Uterus (tissue), 3 donors: ENCODE measurements at regions not wholly inside any gene's neighbourhood (a gene's known extent, or its start where the extent isn't known, plus 50 kb on each side); places are given as distances from the start of the nearest gene placed in this dataset.

Experiments
- DNase-seq, 2 donors: peaks; one replicate each; pipeline ENCODE4 v3.0.0-alpha.2; 2019 to 2020
- H3K27ac ChIP-seq, 2 donors: fragments of 200-600 bp; sonication (generic); 1 replicate in 1 of 2; 2 replicates in 1 of 2; pipeline ENCODE4 v1.5.1; 2016 to 2018
- H3K27me3 ChIP-seq, 2 donors: fragments of 200-600 bp; sonication (generic); one replicate each; pipeline ENCODE4 v1.5.1; 2018 to 2019; ENCODE audit warnings: control low read depth in 1 of 2
- H3K36me3 ChIP-seq, 2 donors: fragments of 200-600 bp; sonication (generic); one replicate each; pipeline ENCODE4 v1.5.1; 2019; ENCODE audit warnings: control low read depth in 1 of 2
- H3K4me1 ChIP-seq, 2 donors: fragments of 200-600 bp; sonication (generic); one replicate each; pipeline ENCODE4 v1.5.1; 2018 to 2019; ENCODE audit warnings: control low read depth in 1 of 2
- H3K4me3 ChIP-seq, 2 donors: fragments of 200-600 bp; sonication (generic); 1 replicate in 1 of 2; 2 replicates in 1 of 2; pipeline ENCODE4 v1.5.1; 2018 to 2019; ENCODE audit warnings: mild to moderate bottlenecking in 1 of 2
- H3K9me3 ChIP-seq, 2 donors: fragments of 200-600 bp; sonication (generic); one replicate each; pipeline ENCODE4 v1.5.1; 2019; ENCODE audit warnings: control low read depth in 1 of 2
- POLR2A ChIP-seq, 2 donors: fragments of 450-650 bp; IDR thresholded peaks; one replicate each; pipeline ENCODE4 v1.6.1; 2016; ENCODE audit warnings: antibody characterized with exemption in 2 of 2, mild to moderate bottlenecking in 1 of 2, moderate library complexity in 1 of 2
- intact Hi-C: fragments of 100-400 bp; cut with DNase I; formaldehyde crosslinking; loops from one replicate; pipeline ENCODE4 v1.15.1; 2023; ENCODE audit warnings: low total_unique reads
- TF ChIP-seq, protein P1 (sequence below), 4 experiments: fragments of 200-600 bp in 2 of 4; fragments of 450-650 bp in 2 of 4; sonication (generic) in 2 of 4; IDR thresholded peaks; one replicate each; pipeline ENCODE4 v1.5.1; 2016 to 2019; ENCODE audit warnings: antibody characterized with exemption in 4 of 4, mild to moderate bottlenecking in 2 of 4, moderate library complexity in 1 of 4
- donor health status: DM: yes; HTN: yes; CAD: no.

DNA sequence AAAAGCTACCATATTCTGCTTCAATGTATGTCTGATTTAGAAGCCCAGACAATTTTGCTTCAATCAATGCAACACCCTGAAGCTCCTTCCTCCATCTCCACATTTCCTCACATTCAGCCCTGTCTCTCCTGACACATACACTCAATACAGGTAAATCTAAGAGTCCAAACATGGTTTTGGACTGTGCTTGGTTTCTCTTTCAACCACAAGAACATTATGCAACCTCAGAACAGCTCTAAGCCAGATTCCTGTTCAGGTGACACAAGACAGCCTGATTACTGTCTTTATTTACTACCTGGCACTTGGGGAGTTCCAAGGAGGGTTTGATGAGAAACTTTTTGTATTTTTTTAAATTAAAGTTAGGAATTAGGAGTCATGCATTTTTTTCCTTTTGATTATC lies 307.5 kb upstream of the SLIT2 start:
- no peak for DNase-seq
- H3K9me3 ChIP-seq, result no peaks in the 10 kb centered on the region
- no peaks in the 10 kb centered on the region for H3K27me3 ChIP-seq
- no peaks in the 10 kb centered on the region for H3K4me1 ChIP-seq
- H3K36me3 ChIP-seq, result no peaks in the 10 kb centered on the region
- no peak for TF ChIP-seq POLR2A (IDR thresholded peaks at IDR 0.05)
- TF ChIP-seq, protein P1, sequence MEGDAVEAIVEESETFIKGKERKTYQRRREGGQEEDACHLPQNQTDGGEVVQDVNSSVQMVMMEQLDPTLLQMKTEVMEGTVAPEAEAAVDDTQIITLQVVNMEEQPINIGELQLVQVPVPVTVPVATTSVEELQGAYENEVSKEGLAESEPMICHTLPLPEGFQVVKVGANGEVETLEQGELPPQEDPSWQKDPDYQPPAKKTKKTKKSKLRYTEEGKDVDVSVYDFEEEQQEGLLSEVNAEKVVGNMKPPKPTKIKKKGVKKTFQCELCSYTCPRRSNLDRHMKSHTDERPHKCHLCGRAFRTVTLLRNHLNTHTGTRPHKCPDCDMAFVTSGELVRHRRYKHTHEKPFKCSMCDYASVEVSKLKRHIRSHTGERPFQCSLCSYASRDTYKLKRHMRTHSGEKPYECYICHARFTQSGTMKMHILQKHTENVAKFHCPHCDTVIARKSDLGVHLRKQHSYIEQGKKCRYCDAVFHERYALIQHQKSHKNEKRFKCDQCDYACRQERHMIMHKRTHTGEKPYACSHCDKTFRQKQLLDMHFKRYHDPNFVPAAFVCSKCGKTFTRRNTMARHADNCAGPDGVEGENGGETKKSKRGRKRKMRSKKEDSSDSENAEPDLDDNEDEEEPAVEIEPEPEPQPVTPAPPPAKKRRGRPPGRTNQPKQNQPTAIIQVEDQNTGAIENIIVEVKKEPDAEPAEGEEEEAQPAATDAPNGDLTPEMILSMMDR (IDR thresholded peaks at IDR 0.05), result no peak
- intact Hi-C loops, result no loop called here
- H3K27ac ChIP-seq, result no peak overlapping the region
- H3K4me3 ChIP-seq, result no peak overlapping the region

GRCh38 chr4:19941434-19941833 lies 310.3 kb upstream of the SLIT2 start:
- TF ChIP-seq POLR2A (IDR thresholded peaks at IDR 0.05), result no peak
- TF ChIP-seq, protein P1 (IDR thresholded peaks at IDR 0.05), result no peak
- H3K4me1 ChIP-seq, result no peaks in the 10 kb centered on the region
- no peak overlapping the region for H3K27ac ChIP-seq
- no peaks in the 10 kb centered on the region for H3K9me3 ChIP-seq
- no peaks in the 10 kb centered on the region for H3K36me3 ChIP-seq
- no peaks in the 10 kb centered on the region for H3K27me3 ChIP-seq
- intact Hi-C loops, result no loop called here
- DNase-seq, result no peak
- H3K4me3 ChIP-seq, result no peak overlapping the region

- no peaks in the 10 kb centered on the region for H3K4me1 ChIP-seq
- H3K27me3 ChIP-seq, result no peaks in the 10 kb centered on the region
- H3K4me3 ChIP-seq, result no peak overlapping the region
- H3K27ac ChIP-seq, result no peak overlapping the region
- DNase-seq, result no peak
- no peak for TF ChIP-seq POLR2A (IDR thresholded peaks at IDR 0.05)
- TF ChIP-seq, protein P1 (IDR thresholded peaks at IDR 0.05), result no peak
- H3K9me3 ChIP-seq, result no peaks in the 10 kb centered on the region
- no peaks in the 10 kb centered on the region for H3K36me3 ChIP-seq
- intact Hi-C loops, result no loop called here
These were observed 310.8 kb upstream of the SLIT2 start for GRCh38 chr4:19940861-19941260.

DNA sequence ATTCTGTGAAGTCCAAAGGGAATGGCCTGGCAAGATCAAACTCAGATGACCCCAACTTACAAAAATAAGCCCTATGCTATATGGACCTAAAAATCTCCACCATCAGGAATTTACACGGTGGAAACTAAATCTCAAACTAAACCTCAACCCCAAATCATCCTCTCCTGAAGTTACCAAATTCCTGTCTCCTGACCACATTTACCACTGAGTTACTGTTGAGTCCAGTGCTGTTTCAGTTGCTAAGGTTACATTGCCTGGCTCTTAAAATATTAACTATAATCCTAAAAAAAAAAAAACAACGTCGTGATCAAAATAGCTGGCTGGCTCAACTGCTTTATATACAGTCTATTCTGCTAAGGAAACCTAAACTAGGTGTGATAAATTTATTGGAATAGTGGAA lies 315.2 kb upstream of the SLIT2 start:
- Histone ChIP-seq H3K4me3 (no peak overlapping the region), H3K27ac (no peak overlapping the region), H3K4me1 (no peaks in the 10 kb centered on the region), H3K9me3 (no peaks in the 10 kb centered on the region), H3K36me3 (no peaks in the 10 kb centered on the region), H3K27me3 (no peaks in the 10 kb centered on the region)
- intact Hi-C loops, result no loop called here
- no peak for TF ChIP-seq POLR2A (IDR thresholded peaks at IDR 0.05)
- TF ChIP-seq, protein P1 (IDR thresholded peaks at IDR 0.05), result no peak
- DNase-seq, result no peak

DNA sequence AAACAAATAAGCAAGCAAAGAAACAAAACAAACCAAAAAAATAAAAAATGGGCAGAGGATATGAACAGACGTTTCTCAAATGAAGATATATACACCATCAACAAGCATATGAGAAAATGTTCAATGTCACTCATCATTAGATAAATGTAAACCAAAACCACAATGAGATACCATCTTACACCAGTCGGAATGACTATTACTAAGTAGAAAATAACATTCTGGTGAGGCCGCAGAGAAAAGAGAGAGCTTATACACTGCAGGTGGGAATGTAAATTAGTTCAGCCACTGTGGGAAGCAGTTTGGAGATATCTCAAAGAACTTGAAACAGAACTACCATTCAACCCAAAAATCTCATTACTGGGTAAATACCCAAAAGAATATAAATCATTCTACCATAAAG lies 321.0 kb upstream of the SLIT2 start:
- Histone ChIP-seq H3K4me3 (no peak overlapping the region), H3K27ac (no peak overlapping the region), H3K9me3 (no peaks in the 10 kb centered on the region), H3K36me3 (no peaks in the 10 kb centered on the region), H3K4me1 (no peaks in the 10 kb centered on the region), H3K27me3 (no peaks in the 10 kb centered on the region)
- no peak for DNase-seq
- TF ChIP-seq POLR2A (IDR thresholded peaks at IDR 0.05), result no peak
- TF ChIP-seq, protein P1 (IDR thresholded peaks at IDR 0.05), result no peak
- intact Hi-C loops, result no loop called here
